Neural cell (in vitro differentiated cells): ENCODE measurements at regions not wholly inside any gene's neighbourhood (a gene's known extent, or its start where the extent isn't known, plus 50 kb on each side); places are given as distances from the start of the nearest gene placed in this dataset.

Experiments
- H2AFZ ChIP-seq: fragments of 200-600, 300-800 bp; sonication (generic), shearing (Covaris generic); 2 replicates; pipeline ENCODE4 v1.6.0; 2014; ENCODE audit warnings: low read depth, mild to moderate bottlenecking, antibody characterized with exemption, low read length, moderate library complexity
- H3F3A ChIP-seq: fragments of 200-600 bp; shearing (Covaris generic); 2 replicates; pipeline ENCODE4 v1.6.1; 2016; ENCODE audit warnings: mild to moderate bottlenecking, moderate library complexity, mixed read lengths, antibody characterized with exemption, low read length; ENCODE audit not compliant: insufficient read depth, poor library complexity, severe bottlenecking
- H3K27ac ChIP-seq: fragments of 200-600, 300-800 bp; sonication (generic), shearing (Covaris generic); 2 replicates; pipeline ENCODE4 v1.5.1; 2014; ENCODE audit warnings: mild to moderate bottlenecking, low read length, moderate library complexity
- H3K27me3 ChIP-seq: fragments of 300-800, 200-600 bp; sonication (generic), shearing (Covaris generic); 2 replicates; pipeline ENCODE4 v1.6.0; 2014; ENCODE audit warnings: mild to moderate bottlenecking, low read depth, low read length, moderate library complexity; ENCODE audit not compliant: insufficient read depth
- H3K36me3 ChIP-seq: fragments of 300-800, 200-600 bp; sonication (generic), shearing (Covaris generic); 2 replicates; pipeline ENCODE4 v1.5.1; 2014; ENCODE audit warnings: mild to moderate bottlenecking, antibody characterized with exemption, low read length, moderate library complexity; ENCODE audit not compliant: insufficient read depth
- H3K4me2 ChIP-seq: fragments of 300-800, 200-600 bp; sonication (generic), shearing (Covaris generic); 2 replicates; pipeline ENCODE4 v1.6.0; 2014; ENCODE audit warnings: mild to moderate bottlenecking, low read length
- H3K4me3 ChIP-seq: fragments of 300-800, 200-600 bp; sonication (generic), shearing (Covaris generic); 2 replicates; pipeline ENCODE4 v1.5.1; 2014; ENCODE audit warnings: mild to moderate bottlenecking, low read length, moderate library complexity
- H3K79me2 ChIP-seq: fragments of 200-600 bp; shearing (Covaris generic); replicated peaks from 2 replicates; pipeline ENCODE4 v1.6.0; 2014; ENCODE audit warnings: mild to moderate bottlenecking, low read length, moderate library complexity; ENCODE audit not compliant: insufficient read depth
- H3K9ac ChIP-seq: fragments of 300-800, 200-600 bp; sonication (generic), shearing (Covaris generic); 2 replicates; pipeline ENCODE4 v1.6.1; 2016; ENCODE audit warnings: mild to moderate bottlenecking, low read length, mixed read lengths
- H3K9me2 ChIP-seq: fragments of 200-600 bp; shearing (Covaris generic); 2 replicates; pipeline ENCODE4 v1.6.1; 2016; ENCODE audit warnings: mild to moderate bottlenecking, low read length, mixed read lengths; ENCODE audit not compliant: insufficient read depth
- H3K9me3 ChIP-seq: fragments of 200-600, 300-800 bp; sonication (generic), shearing (Covaris generic); 2 replicates; pipeline ENCODE4 v1.6.1; 2016; ENCODE audit warnings: mild to moderate bottlenecking, mixed run types, low read length, moderate library complexity, mixed read lengths
- H4K20me1 ChIP-seq: fragments of 200-600 bp; shearing (Covaris generic); 2 replicates; pipeline ENCODE4 v1.6.1; 2016; ENCODE audit warnings: mild to moderate bottlenecking, mixed run types; ENCODE audit not compliant: insufficient read depth
- CTCF ChIP-seq: fragments of 450-650 bp; IDR thresholded peaks from 2 replicates; pipeline ENCODE4 v1.5.1; 2014; ENCODE audit warnings: antibody characterized with exemption, mild to moderate bottlenecking, moderate library complexity; ENCODE audit not compliant: poor library complexity, severe bottlenecking
- EP300 ChIP-seq: fragments of 450-650 bp; conservative IDR thresholded peaks from 2 replicates; pipeline ENCODE4 v1.6.1; 2014; ENCODE audit warnings: antibody characterized with exemption, mild to moderate bottlenecking, moderate library complexity; ENCODE audit not compliant: poor library complexity, severe bottlenecking
- EZH2 ChIP-seq: fragments of 200-600, 300-800 bp; shearing (Covaris generic), sonication (generic); IDR thresholded peaks from 2 replicates; pipeline ENCODE4 v1.6.1; 2014; ENCODE audit warnings: antibody characterized with exemption, low read length, borderline replicate concordance, mild to moderate bottlenecking; ENCODE audit not compliant: insufficient read depth, poor library complexity, severe bottlenecking
- MXI1 ChIP-seq: fragments of 450-650 bp; conservative IDR thresholded peaks from 2 replicates; pipeline ENCODE4 v1.6.1; 2014; ENCODE audit warnings: antibody characterized with exemption, mild to moderate bottlenecking; ENCODE audit not compliant: poor library complexity, severe bottlenecking
- POLR2AphosphoS5 ChIP-seq: IDR thresholded peaks from 2 replicates; pipeline ENCODE4 v1.6.1; 2012
- RAD21 ChIP-seq: fragments of 450-650 bp; conservative IDR thresholded peaks from 2 replicates; pipeline ENCODE4 v1.6.1; 2014; ENCODE audit warnings: antibody characterized with exemption, mild to moderate bottlenecking, moderate library complexity
- REST ChIP-seq: IDR thresholded peaks from 2 replicates; pipeline ENCODE4 v1.6.1; 2012; ENCODE audit warnings: borderline replicate concordance
- SMC3 ChIP-seq: fragments of 450-650 bp; conservative IDR thresholded peaks from 2 replicates; pipeline ENCODE4 v1.6.1; 2014; ENCODE audit warnings: antibody characterized with exemption, mild to moderate bottlenecking, moderate library complexity; ENCODE audit not compliant: poor library complexity
- TAF1 ChIP-seq: IDR thresholded peaks from 2 replicates; pipeline ENCODE4 v1.6.1; 2012; ENCODE audit warnings: low read depth

GRCh38 chr12:58242796-58243630, 301.6 kb downstream of the ATP23 start:
- H2AFZ ChIP-seq, result no peak overlapping the region

GRCh38 chr12:58247633-58248032, 306.3 kb downstream of the ATP23 start:
- Histone ChIP-seq H3K27me3 (no peaks in the 10 kb centered on the region), H3K4me3 (no peak overlapping the region), H3K79me2 (no peaks in the 10 kb centered on the region), H4K20me1 (no peaks in the 10 kb centered on the region), H3K36me3 (no peaks in the 10 kb centered on the region), H3K4me2 (no peak overlapping the region), H3K9me2 (no peaks in the 10 kb centered on the region), H3K9ac (no peak overlapping the region), H3K9me3 (no peaks in the 10 kb centered on the region), H3F3A (no peaks in the 10 kb centered on the region), H3K27ac (no peak overlapping the region), H2AFZ (no peak overlapping the region)
- TF ChIP-seq POLR2AphosphoS5 (no peak), MXI1 (no peak), REST (no peak), SMC3 (no peak), TAF1 (no peak)

More at GRCh38 chr12:58242796-58243630, 301.6 kb downstream of the ATP23 start:
- Histone ChIP-seq H3K9ac (no peak overlapping the region), H3K9me2 (no peaks in the 10 kb centered on the region), H3K79me2 (no peaks in the 10 kb centered on the region), H3K36me3 (no peaks in the 10 kb centered on the region), H3K4me2 (no peak overlapping the region), H3K4me3 (no peak overlapping the region), H3K27me3 (no peaks in the 10 kb centered on the region), H4K20me1 (no peaks in the 10 kb centered on the region), H3K9me3 (no peaks in the 10 kb centered on the region), H3F3A (no peaks in the 10 kb centered on the region), H3K27ac (no peak overlapping the region)
- TF ChIP-seq CTCF (no peak), EP300 (no peak), SMC3 (no peak), TAF1 (no peak), EZH2 (no peak), MXI1 (no peak), REST (no peak), POLR2AphosphoS5 (no peak), RAD21 (no peak)
